DOHH2 (cell line): ENCODE measurements at regions not wholly inside any gene's neighbourhood (a gene's known extent, or its start where the extent isn't known, plus 50 kb on each side); places are given as distances from the start of the nearest gene placed in this dataset.
"Not testable (repeated sequence)": the region's sequence is repeated elsewhere in the genome, so short reads cannot be mapped to it uniquely, and the experiment has no call there.

ENCODE experiments used
- H3F3A ChIP-seq: fragments of 200-600 bp; sonication (generic), shearing (Covaris generic); 2 replicates; pipeline ENCODE4 v1.6.0; 2016; ENCODE audit warnings: antibody characterized with exemption, mild to moderate bottlenecking; ENCODE audit not compliant: control insufficient read depth, insufficient read depth
- H3K27ac ChIP-seq: fragments of 200-600 bp; sonication (generic); 2 replicates; pipeline ENCODE4 v1.5.1; 2014; ENCODE audit warnings: low read depth, mild to moderate bottlenecking, low read length, moderate library complexity
- H3K27me3 ChIP-seq: fragments of 200-600 bp; sonication (generic); 2 replicates; pipeline ENCODE4 v1.6.1; 2014; ENCODE audit warnings: mild to moderate bottlenecking, low read length, mixed read lengths; ENCODE audit not compliant: control insufficient read depth
- H3K36me3 ChIP-seq: fragments of 200-600 bp; sonication (generic); 2 replicates; pipeline ENCODE4 v1.6.1; 2014; ENCODE audit warnings: mild to moderate bottlenecking, low read length, moderate library complexity, mixed read lengths; ENCODE audit not compliant: control insufficient read depth
- H3K4me1 ChIP-seq: fragments of 200-600 bp; sonication (generic); 2 replicates; pipeline ENCODE4 v1.6.1; 2014; ENCODE audit warnings: mild to moderate bottlenecking, low read length, mixed read lengths; ENCODE audit not compliant: control insufficient read depth
- H3K4me2 ChIP-seq: fragments of 200-600 bp; sonication (generic); 2 replicates; pipeline ENCODE4 v1.6.0; 2014; ENCODE audit warnings: mild to moderate bottlenecking, low read length, moderate library complexity
- H3K4me3 ChIP-seq: fragments of 200-600 bp; sonication (generic); 2 replicates; pipeline ENCODE4 v1.5.1; 2014; ENCODE audit warnings: mild to moderate bottlenecking, low read length, mixed read lengths
- H3K79me2 ChIP-seq: fragments of 200-600 bp; sonication (generic); 2 replicates; pipeline ENCODE4 v1.6.1; 2014; ENCODE audit warnings: mild to moderate bottlenecking, low read length, mixed read lengths; ENCODE audit not compliant: control insufficient read depth
- H3K9me2 ChIP-seq: fragments of 200-600 bp; sonication (generic); replicated peaks from 2 replicates; pipeline ENCODE4 v1.6.1; 2014; ENCODE audit warnings: mild to moderate bottlenecking, low read length, mixed read lengths; ENCODE audit not compliant: control insufficient read depth
- H3K9me3 ChIP-seq: fragments of 200-600 bp; sonication (generic); 2 replicates; pipeline ENCODE4 v1.6.1; 2014; ENCODE audit warnings: antibody characterized with exemption, low read length, mixed read lengths; ENCODE audit not compliant: control insufficient read depth, insufficient read depth
- H4K20me1 ChIP-seq: fragments of 200-600 bp; sonication (generic); 2 replicates; pipeline ENCODE4 v1.6.0; 2014; ENCODE audit warnings: low read depth, mild to moderate bottlenecking, antibody characterized with exemption, low read length, moderate library complexity; ENCODE audit not compliant: control insufficient read depth, insufficient read depth
- EZH2phosphoT487 ChIP-seq: fragments of 200-600 bp; sonication (generic); IDR thresholded peaks from 2 replicates; pipeline ENCODE4 v1.6.1; 2017; ENCODE audit warnings: borderline replicate concordance, mild to moderate bottlenecking, antibody characterized with exemption, low read length, moderate library complexity, mixed read lengths
- TF ChIP-seq, protein P1 (sequence below): fragments of 200-600 bp; sonication (generic); IDR thresholded peaks from one replicate; pipeline ENCODE4 v1.5.1; 2014; ENCODE audit warnings: antibody characterized with exemption, mild to moderate bottlenecking, low read depth, low read length; ENCODE audit not compliant: poor library complexity, severe bottlenecking

- no peaks in the 10 kb centered on the region for H3K9me2 ChIP-seq
- TF ChIP-seq, protein P1, sequence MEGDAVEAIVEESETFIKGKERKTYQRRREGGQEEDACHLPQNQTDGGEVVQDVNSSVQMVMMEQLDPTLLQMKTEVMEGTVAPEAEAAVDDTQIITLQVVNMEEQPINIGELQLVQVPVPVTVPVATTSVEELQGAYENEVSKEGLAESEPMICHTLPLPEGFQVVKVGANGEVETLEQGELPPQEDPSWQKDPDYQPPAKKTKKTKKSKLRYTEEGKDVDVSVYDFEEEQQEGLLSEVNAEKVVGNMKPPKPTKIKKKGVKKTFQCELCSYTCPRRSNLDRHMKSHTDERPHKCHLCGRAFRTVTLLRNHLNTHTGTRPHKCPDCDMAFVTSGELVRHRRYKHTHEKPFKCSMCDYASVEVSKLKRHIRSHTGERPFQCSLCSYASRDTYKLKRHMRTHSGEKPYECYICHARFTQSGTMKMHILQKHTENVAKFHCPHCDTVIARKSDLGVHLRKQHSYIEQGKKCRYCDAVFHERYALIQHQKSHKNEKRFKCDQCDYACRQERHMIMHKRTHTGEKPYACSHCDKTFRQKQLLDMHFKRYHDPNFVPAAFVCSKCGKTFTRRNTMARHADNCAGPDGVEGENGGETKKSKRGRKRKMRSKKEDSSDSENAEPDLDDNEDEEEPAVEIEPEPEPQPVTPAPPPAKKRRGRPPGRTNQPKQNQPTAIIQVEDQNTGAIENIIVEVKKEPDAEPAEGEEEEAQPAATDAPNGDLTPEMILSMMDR: no peak
- no peak for TF ChIP-seq EZH2phosphoT487
Measured at GRCh38 chr7:114812570-114812969, 109.3 kb upstream of the MDFIC start.

DNA sequence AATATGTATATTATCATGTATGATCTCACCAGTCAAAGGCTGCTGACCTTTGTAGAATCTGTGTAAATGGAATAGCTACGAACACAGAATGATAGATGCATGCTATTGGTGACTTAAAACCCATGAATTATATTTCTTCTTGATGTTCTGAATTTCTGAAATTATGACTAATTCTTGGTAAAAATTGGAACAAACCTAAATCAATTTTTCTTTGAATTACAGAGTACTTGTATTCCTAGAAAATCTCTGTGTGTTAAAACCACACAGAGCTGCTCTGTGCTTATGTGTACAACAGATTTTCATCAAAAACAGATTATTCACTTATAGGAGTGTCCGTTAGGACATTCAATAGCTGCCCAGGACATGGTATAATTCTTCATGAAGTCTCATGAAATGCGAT lies 108.3 kb upstream of the MDFIC start:
- Histone ChIP-seq H3K4me1 (no peaks in the 10 kb centered on the region), H3K79me2 (no peaks in the 10 kb centered on the region), H3K36me3 (no peaks in the 10 kb centered on the region), H3F3A (no peaks in the 10 kb centered on the region), H3K4me3 (no peak overlapping the region), H3K27me3 (no peaks in the 10 kb centered on the region), H4K20me1 (no peaks in the 10 kb centered on the region), H3K9me2 (no peaks in the 10 kb centered on the region), H3K27ac (no peak overlapping the region), H3K9me3 (no peaks in the 10 kb centered on the region), H3K4me2 (no peak overlapping the region)
- TF ChIP-seq, protein P1: no peak
- TF ChIP-seq EZH2phosphoT487: no peak

More at GRCh38 chr7:114812570-114812969, 109.3 kb upstream of the MDFIC start:
- Histone ChIP-seq H3K27ac (no peak overlapping the region), H3K36me3 (no peaks in the 10 kb centered on the region), H3K4me1 (no peaks in the 10 kb centered on the region), H3K9me3 (no peaks in the 10 kb centered on the region), H3K4me2 (no peak overlapping the region), H3K79me2 (no peaks in the 10 kb centered on the region), H3K27me3 (no peaks in the 10 kb centered on the region), H3F3A (no peaks in the 10 kb centered on the region), H4K20me1 (no peaks in the 10 kb centered on the region), H3K4me3 (no peak overlapping the region)

DNA sequence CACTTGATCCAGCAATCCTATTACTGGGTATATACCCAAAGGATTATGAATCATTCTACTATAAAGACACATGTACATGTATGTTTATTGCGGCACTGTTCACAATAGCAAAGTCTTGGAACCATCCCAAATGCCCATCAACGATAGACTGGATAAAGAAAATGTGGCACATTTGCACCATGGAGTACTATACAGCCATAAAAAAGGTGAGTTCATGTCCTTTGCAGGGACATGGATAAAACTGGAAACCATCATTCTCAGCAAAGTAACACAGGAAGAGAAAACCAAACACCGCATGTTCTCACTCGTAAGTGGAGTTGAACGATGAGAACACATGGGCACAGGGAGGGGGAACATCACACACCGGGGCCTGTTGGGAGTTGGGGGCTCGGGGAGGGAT lies 104.9 kb upstream of the MDFIC start:
- H4K20me1 ChIP-seq, H3K4me1 ChIP-seq, H3K79me2 ChIP-seq, H3K27me3 ChIP-seq, H3K36me3 ChIP-seq, H3K4me3 ChIP-seq, H3K9me2 ChIP-seq, H3K27ac ChIP-seq, H3K9me3 ChIP-seq, H3F3A ChIP-seq, H3K4me2 ChIP-seq: not testable (repeated sequence)

DNA sequence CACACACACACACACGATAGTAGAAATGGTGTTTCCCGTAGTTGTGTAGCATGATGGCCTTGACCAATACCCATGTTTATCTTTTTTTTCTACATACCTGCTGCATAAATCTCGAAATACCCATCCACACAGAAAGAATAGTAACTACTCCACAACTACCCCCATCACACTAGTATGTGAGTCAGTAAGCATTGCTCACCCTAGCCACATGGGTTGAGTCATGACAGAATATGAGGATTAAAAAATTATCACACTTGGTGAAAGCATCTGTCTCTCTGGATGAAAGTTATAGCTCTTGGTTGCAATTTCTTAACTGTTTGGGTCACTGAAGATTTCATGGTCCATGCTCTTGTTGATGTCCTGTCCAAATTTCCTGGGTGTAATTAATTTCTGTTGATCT lies 103.4 kb upstream of the MDFIC start:
- Histone ChIP-seq H3K27ac (no peak overlapping the region), H3K79me2 (no peaks in the 10 kb centered on the region), H3K36me3 (no peaks in the 10 kb centered on the region), H3K9me2 (no peaks in the 10 kb centered on the region), H3K27me3 (no peaks in the 10 kb centered on the region), H3K4me1 (no peaks in the 10 kb centered on the region), H4K20me1 (no peaks in the 10 kb centered on the region), H3K4me2 (no peak overlapping the region), H3K4me3 (no peak overlapping the region), H3F3A (no peaks in the 10 kb centered on the region), H3K9me3 (no peaks in the 10 kb centered on the region)
- TF ChIP-seq, protein P1: no peak
- no peak for TF ChIP-seq EZH2phosphoT487
